PC-3 (cell line): ENCODE measurements at regions not wholly inside any gene's neighbourhood (a gene's known extent, or its start where the extent isn't known, plus 50 kb on each side); places are given as distances from the start of the nearest gene placed in this dataset.

Experiments
- EZH2 ChIP-seq: fragments of 300-600 bp; sonication (generic); IDR thresholded peaks from one replicate; pipeline ENCODE4 v1.6.1; 2017; ENCODE audit warnings: antibody characterized with exemption, mild to moderate bottlenecking, low read length; ENCODE audit not compliant: unreplicated experiment
- EZH2phosphoT487 ChIP-seq: fragments of 300-600 bp; sonication (generic); IDR thresholded peaks from 2 replicates; pipeline ENCODE4 v1.6.1; 2018; ENCODE audit warnings: mild to moderate bottlenecking, antibody characterized with exemption, low read length, borderline replicate concordance
- TF ChIP-seq, protein P1 (sequence below): fragments of 300-600 bp; sonication (generic); conservative IDR thresholded peaks from 2 replicates; pipeline ENCODE4 v1.5.1; 2017; ENCODE audit warnings: antibody characterized with exemption, low read depth, mild to moderate bottlenecking, low read length

DNA sequence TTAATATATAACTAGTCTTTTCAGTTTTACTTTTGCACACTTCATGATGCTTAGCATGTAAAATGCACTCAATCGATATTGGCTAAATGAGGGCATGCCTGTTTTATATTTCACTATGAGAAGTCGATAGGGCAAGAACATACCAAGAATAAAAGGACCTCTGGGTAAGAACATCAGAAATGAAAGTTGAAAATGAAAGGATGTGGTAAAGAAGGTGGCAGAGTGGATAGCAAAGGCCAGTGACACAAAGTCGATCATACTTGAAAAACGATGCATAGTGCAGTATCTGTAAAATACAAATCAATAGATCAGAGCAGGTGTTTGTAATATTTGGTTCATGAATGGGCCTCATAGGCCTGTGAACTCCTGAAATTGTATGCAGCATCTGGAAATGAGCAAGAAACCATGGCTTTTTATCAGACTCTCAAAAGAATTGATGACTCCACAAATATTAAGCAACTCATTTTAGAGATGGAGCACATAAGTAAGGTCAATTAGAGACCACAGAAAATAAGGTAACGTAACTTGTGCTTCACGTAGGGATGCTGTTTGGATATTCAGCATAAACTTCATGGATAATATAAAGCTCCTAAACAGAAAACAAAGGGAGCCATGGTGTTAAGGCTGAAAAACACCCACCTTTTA, 653.4 kb downstream of the NYAP2 start:
- TF ChIP-seq, protein P1, sequence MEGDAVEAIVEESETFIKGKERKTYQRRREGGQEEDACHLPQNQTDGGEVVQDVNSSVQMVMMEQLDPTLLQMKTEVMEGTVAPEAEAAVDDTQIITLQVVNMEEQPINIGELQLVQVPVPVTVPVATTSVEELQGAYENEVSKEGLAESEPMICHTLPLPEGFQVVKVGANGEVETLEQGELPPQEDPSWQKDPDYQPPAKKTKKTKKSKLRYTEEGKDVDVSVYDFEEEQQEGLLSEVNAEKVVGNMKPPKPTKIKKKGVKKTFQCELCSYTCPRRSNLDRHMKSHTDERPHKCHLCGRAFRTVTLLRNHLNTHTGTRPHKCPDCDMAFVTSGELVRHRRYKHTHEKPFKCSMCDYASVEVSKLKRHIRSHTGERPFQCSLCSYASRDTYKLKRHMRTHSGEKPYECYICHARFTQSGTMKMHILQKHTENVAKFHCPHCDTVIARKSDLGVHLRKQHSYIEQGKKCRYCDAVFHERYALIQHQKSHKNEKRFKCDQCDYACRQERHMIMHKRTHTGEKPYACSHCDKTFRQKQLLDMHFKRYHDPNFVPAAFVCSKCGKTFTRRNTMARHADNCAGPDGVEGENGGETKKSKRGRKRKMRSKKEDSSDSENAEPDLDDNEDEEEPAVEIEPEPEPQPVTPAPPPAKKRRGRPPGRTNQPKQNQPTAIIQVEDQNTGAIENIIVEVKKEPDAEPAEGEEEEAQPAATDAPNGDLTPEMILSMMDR, result no peak
- TF ChIP-seq EZH2phosphoT487, result no peak
- TF ChIP-seq EZH2, result no peak
